ACHN (cell line): ENCODE measurements at regions not wholly inside any gene's neighbourhood (a gene's known extent, or its start where the extent isn't known, plus 50 kb on each side); places are given as distances from the start of the nearest gene placed in this dataset.
"Not testable (repeated sequence)": the region's sequence is repeated elsewhere in the genome, so short reads cannot be mapped to it uniquely, and the experiment has no call there.

Experiments
- DNase-seq: peaks from one replicate; pipeline ENCODE4 v3.0.0-alpha.2; 2015
- in situ Hi-C: cut with HindIII; loops from 2 replicates; pipeline ENCODE4 v1.10.0; 2017; ENCODE audit warnings: low sequenced_read_pairs, low pct_ligation_motif_present, low pct_unique_long_range_greater_than_20kb

DNA sequence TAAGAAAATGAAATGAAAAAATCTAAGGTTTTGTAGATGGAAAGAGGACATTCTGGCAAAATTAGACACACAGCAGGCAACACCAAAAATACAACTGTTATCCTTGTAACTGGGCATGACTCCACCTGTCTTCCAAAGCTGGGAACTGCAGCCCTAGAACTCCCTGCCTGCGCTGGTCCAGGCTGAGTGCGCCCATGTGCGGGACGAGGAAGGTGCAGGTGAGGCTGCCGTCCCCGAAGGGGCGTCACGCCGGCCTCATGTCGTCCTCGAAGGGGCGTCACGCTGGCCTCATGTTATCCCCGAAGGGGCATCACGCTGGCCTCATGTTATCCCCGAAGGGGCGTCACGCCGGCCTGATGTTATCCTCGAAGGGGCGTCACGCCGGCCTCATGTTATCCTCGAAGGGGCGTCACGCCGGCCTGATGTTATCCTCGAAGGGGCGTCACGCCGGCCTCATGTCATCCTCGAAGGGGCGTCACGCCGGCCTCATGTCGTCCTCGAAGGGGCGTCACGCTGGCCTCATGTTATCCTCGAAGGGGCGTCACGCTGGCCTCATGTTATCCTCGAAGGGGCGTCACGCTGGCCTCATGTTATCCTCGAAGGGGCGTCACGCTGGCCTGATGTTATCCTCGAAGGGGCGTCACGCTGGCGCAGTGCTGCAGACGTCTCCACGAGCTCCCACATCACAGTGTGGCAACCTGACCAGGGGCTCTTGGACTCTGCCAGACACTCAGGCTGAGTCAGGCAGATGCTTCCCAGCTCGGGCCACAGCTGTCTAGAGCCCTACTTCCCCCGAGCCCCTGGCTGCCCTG is 100.3 kb upstream of the SALL3 start:
- in situ Hi-C loops, DNase-seq: not testable (repeated sequence)

- no peak for DNase-seq
- in situ Hi-C loops = no loop called here
These were observed 97.0 kb upstream of the SALL3 start for GRCh38 chr18:78882585-78882984.

DNA sequence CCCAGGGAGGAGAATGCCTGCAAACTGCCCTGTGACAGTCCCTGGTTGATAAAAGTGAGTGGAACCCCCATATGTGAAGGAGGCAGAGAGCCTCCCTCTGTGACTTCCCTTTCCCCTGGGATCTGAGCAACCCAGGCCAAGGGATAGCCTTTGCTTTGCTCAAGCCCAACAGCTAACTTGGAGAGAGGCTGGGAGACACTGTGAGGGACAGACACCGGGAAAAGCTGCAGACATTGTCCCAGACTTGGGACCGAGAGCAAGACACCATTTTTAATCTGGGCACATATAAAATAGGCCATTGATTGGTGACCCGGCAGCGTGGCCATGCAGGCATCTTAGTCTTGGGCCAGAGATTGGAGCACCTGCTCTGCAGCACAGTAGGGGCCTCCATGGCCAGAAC is 96.1 kb upstream of the SALL3 start:
- in situ Hi-C loops = no loop called here

DNA sequence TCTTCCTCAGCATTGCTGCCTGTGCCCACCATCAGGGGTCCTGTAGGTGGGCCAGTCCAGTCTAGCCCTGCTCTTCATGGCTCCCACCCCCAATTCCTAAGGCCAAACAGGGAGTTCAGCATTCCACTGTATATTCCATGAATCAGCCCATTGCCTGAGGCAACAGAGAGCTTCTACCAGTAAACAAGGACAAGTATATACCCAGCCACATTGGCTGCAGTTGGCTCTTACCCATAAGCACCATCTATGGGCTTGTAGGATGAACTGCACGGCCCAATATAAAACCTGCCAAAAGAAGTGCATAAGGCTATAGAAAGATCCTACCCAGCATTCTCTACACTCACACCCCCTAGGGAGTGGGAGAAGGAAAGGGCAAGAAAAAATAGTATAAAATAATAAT is 95.1 kb upstream of the SALL3 start:
- DNase-seq = no peak
- in situ Hi-C loops = no loop called here

More for the DNA sequence above, 96.1 kb upstream of the SALL3 start:
- DNase-seq = no peak

GRCh38 chr18:78889250-78889649 is 90.4 kb upstream of the SALL3 start:
- DNase-seq = no peak
- in situ Hi-C loops = no loop called here

- DNase-seq = no peak
- in situ Hi-C loops = no loop called here
These were observed 89.2 kb upstream of the SALL3 start for GRCh38 chr18:78890388-78890787.

DNA sequence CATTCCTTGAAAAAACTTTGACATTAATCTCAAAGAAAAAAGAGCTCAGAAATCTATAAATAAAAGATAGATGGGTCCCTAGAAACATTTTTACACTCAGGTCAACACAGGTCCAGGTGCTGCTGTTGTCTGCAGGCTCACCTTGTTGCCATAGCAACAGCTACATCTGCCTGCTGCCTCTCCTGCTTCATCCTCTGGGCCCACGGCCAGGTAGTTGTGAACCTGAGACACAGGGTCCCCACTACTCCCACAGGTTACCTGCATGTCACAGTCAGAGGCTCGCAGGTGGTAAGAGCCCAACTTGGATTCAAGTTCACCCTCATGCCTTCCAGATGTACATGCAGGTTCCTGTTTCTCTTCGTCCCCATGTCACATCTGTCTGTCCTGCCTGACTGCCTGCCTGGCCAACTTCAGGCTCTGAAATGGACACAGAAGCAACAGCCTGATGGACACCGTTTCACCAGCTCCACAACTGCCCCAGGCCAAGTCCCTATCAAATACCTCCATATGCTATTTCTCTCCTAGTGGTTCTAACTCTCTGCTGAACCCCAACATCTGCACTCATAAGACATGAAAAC is 88.3 kb upstream of the SALL3 start:
- in situ Hi-C loops = no loop called here
- no peak for DNase-seq

GRCh38 chr18:78892177-78892576 is 87.4 kb upstream of the SALL3 start:
- in situ Hi-C loops = no loop called here
- no peak for DNase-seq

- in situ Hi-C loops = no loop called here
These were observed 86.9 kb upstream of the SALL3 start for GRCh38 chr18:78892721-78893120.

DNA sequence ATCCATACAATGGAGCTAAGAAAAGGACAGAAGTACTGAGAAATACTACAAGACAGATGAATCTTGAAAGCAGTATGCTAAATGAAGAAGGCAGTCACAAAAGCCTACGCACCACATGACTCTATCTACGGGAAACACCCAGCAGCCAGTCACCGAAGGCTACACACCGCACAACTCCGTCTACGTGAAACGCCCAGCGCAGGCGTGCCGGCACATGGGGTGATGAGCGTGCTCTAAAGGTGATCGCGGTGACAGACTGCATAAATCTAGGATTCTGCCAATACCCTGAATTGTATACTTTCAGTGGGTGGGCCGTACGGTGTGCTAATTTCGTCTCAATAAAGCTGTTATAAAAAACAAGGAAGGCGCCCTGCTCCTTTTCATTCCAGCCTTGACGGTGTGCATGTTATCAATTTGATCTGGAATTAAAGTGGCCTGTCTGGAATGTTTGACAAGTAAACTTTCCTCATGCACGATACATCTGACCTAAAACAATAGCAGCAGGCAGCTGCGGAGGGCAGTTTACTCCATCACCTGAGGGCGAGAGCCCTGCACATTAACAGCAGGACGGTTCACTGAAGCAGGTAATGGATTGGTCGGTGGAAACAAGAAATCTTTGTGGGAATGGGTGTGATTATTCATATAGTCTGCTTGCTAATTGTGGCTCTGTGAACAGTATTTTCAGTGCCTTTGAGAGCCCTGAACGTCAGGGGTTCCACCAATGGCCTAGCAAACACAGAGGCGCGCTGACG is 86.2 kb upstream of the SALL3 start:
- no peak for DNase-seq
- in situ Hi-C loops = no loop called here

More at GRCh38 chr18:78892721-78893120, 86.9 kb upstream of the SALL3 start:
- no peak for DNase-seq

- in situ Hi-C loops = no loop called here
- no peak for DNase-seq
These were observed 85.6 kb upstream of the SALL3 start for GRCh38 chr18:78894033-78894305.

DNA sequence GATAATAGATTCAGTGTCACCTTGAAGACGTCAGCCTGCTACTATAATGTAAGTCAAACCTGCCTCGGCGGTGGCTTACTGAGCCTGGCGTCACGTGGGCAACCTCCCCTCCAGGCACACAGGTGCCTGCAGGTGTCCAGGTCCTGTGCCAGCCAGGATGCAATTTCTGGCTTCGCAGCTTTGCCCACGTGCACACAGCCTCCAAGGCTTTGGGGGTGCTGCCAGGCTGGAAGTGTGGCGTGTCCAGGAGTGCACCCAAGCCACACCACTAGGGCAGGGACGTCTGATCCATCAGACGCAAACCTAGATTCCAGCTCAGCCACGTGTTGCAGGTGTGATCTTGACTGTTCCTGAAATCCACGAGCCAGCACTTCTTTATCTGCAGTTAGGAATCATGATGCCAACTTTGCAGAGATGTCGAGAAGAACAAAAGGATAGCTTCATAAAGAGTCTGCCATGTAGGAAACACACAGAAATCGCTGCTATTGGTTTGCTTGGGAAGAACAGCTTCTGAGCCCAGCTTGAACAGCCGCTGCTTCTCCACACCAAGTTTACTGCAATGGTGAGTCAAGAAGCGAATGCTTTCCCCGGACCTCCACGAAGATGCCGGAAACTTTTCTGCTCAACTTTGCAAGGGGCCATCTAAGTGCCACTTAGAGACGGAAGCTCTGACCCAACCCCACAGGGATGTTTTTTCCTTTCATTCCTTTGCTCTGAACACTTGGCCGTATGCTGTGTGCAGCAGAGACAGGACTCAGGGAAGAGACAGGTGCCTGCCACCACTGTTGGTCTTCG is 84.2 kb upstream of the SALL3 start:
- in situ Hi-C loops = no loop called here
- no peak for DNase-seq

DNA sequence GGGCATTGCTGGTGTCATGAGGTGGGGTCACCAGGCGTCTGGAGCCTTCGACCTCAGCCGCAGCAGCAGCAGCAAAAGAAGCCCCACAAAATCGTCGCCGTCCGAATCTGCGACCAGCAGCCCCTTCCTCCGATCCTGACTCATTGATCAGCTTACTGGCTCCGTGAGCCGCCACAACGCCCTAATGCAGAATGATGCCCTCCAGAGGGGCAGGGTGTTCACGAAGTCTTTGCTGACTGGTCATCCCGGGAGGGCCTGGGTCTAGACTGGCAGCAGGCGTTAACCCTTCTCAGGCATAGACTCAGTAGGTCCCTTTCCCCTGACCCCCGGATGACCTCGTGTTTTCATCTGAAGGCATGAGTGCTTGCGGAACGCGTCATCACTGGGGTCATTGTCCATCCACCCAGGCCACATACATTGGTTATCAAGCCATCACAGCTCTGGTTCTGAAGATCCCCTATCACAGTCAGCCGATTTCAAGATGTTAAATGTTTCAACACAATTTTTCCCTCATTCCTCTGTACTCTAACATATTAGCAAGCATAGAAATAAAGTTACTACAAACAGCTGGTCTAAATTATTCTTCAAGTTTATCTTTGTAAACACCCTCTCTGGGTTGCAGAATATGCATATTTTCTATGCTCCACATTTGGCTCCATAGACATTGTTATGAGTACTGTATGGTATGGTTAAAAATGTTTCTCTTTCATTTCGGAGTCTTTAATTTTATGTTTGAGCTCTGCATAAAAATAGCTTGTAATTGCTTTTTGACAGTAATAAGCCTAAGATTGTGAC is 83.3 kb upstream of the SALL3 start:
- DNase-seq = no peak
- in situ Hi-C loops = no loop called here

GRCh38 chr18:78898066-78898465 is 81.6 kb upstream of the SALL3 start:
- in situ Hi-C loops = no loop called here

GRCh38 chr18:78898635-78899034 is 81.0 kb upstream of the SALL3 start:
- no peak for DNase-seq
- in situ Hi-C loops = no loop called here

More at GRCh38 chr18:78898066-78898465, 81.6 kb upstream of the SALL3 start:
- DNase-seq = no peak

GRCh38 chr18:78899241-78899640 is 80.4 kb upstream of the SALL3 start:
- DNase-seq = no peak
- in situ Hi-C loops = no loop called here

- in situ Hi-C loops = no loop called here
- DNase-seq = no peak
These were observed 78.4 kb upstream of the SALL3 start for GRCh38 chr18:78900938-78901909.
